Endothelial cell of umbilical vein (primary cell): ENCODE measurements at regions not wholly inside any gene's neighbourhood (a gene's known extent, or its start where the extent isn't known, plus 50 kb on each side); places are given as distances from the start of the nearest gene placed in this dataset.
"Not testable (repeated sequence)": the region's sequence is repeated elsewhere in the genome, so short reads cannot be mapped to it uniquely, and the experiment has no call there.

Experiments used
- BruUV-seq: library from RNA; stranded (reverse); fragments of 400-500 nt; replicated peaks from 2 replicates; lab custom pipeline; 2021; lab: Mats Ljungman, UMichigan
- CTCF ChIA-PET: fragments of 300-600, 350-600 bp; sonication (Branson Sonifier 250); formaldehyde crosslinking; loops from one replicate; lab custom pipeline; 2021; ENCODE audit warnings: antibody characterized with exemption, inconsistent platforms; lab: Charles Lee
- POLR2A ChIA-PET: fragments of 300-600, 350-600 bp; sonication (Branson Sonifier 250); formaldehyde crosslinking; loops from one replicate; lab custom pipeline; 2021; ENCODE audit warnings: antibody characterized with exemption, inconsistent platforms; lab: Charles Lee
- DNase-seq: peaks from one replicate; pipeline ENCODE4 v3.0.0-alpha.2; 2011; ENCODE audit warnings: low read depth, low spot score
- FAIRE-seq: peaks from 2 replicates; lab custom pipeline; 2011; peaks lifted over from hg19 to GRCh38; lab: Jason Lieb, UNC
- H2AFZ ChIP-seq: 2 replicates; pipeline ENCODE4 v1.6.0; 2012; ENCODE audit warnings: low read depth, low read length, control low read depth, inconsistent platforms
- H3K27ac ChIP-seq: 2 replicates; pipeline ENCODE4 v1.5.1; 2011; ENCODE audit warnings: low read depth, mild to moderate bottlenecking, control low read depth, low read length, moderate library complexity; ENCODE audit not compliant: insufficient read depth
- H3K27me3 ChIP-seq, 2 experiments: 2 replicates each; pipeline versions ENCODE4 v1.6.0 to v1.6.1; 2011; ENCODE audit warnings: low read length in 2 of 2, mixed read lengths in 1 of 2; ENCODE audit not compliant: control insufficient read depth in 2 of 2, insufficient read depth in 2 of 2
- H3K36me3 ChIP-seq, 2 experiments: 2 replicates in 1 of 2; 3 replicates in 1 of 2; pipeline ENCODE4 v1.5.1; 2011; ENCODE audit warnings: low read length in 2 of 2, mild to moderate bottlenecking in 1 of 2, moderate library complexity in 1 of 2; ENCODE audit not compliant: control insufficient read depth in 2 of 2, insufficient read depth in 2 of 2; ENCODE audit errors: extremely low read depth in 1 of 2
- H3K4me1 ChIP-seq: 3 replicates; pipeline ENCODE4 v1.5.1; 2011; ENCODE audit warnings: mild to moderate bottlenecking, low read length; ENCODE audit not compliant: control insufficient read depth, insufficient read depth; ENCODE audit errors: extremely low read depth
- H3K4me2 ChIP-seq: 2 replicates; pipeline ENCODE4 v1.6.1; 2011; ENCODE audit warnings: low read length, control low read depth, mixed read lengths; ENCODE audit not compliant: insufficient read depth
- H3K4me3 ChIP-seq, 3 experiments: fragments of 200-600 bp in 1 of 3; sonication (generic), shearing (Covaris generic) in 1 of 3; replicated peaks in 1 of 3; 2 replicates each; pipeline ENCODE4 v1.5.1; 2011 to 2016; ENCODE audit warnings: control low read depth in 3 of 3, low read length in 3 of 3, mild to moderate bottlenecking in 2 of 3, inconsistent platforms in 1 of 3, low read depth in 1 of 3, moderate library complexity in 1 of 3; ENCODE audit not compliant: insufficient read depth in 1 of 3
- H3K79me2 ChIP-seq: 2 replicates; pipeline ENCODE4 v1.6.0; 2012; ENCODE audit warnings: low read length, inconsistent platforms; ENCODE audit not compliant: control insufficient read depth, insufficient read depth
- H3K9ac ChIP-seq: replicated peaks from 2 replicates; pipeline ENCODE3; 2011; ENCODE audit warnings: low read length, control low read depth; ENCODE audit not compliant: insufficient read depth; ENCODE audit errors: extremely low read depth
- H3K9me1 ChIP-seq: replicated peaks from 3 replicates; pipeline ENCODE4 v1.6.0; 2011; ENCODE audit warnings: mild to moderate bottlenecking, low read length; ENCODE audit not compliant: control insufficient read depth, insufficient read depth; ENCODE audit errors: extremely low read depth
- H3K9me3 ChIP-seq: replicated peaks from 2 replicates; pipeline ENCODE4 v1.5.1; 2012; ENCODE audit warnings: low read length, inconsistent platforms; ENCODE audit not compliant: control insufficient read depth, insufficient read depth
- H4K20me1 ChIP-seq: replicated peaks from 2 replicates; pipeline ENCODE3; 2011; ENCODE audit warnings: mild to moderate bottlenecking, low read length; ENCODE audit not compliant: control insufficient read depth, insufficient read depth; ENCODE audit errors: extremely low read depth
- EZH2 ChIP-seq: IDR thresholded peaks from 2 replicates; pipeline ENCODE4 v1.6.1; 2012; ENCODE audit warnings: borderline replicate concordance, low read depth, mild to moderate bottlenecking, moderate library complexity, low read length, inconsistent platforms; ENCODE audit not compliant: severe bottlenecking
- FOS ChIP-seq: IDR thresholded peaks from 2 replicates; pipeline ENCODE4 v1.6.1; 2011; ENCODE audit warnings: mild to moderate bottlenecking, low read length, moderate library complexity, borderline replicate concordance; ENCODE audit not compliant: insufficient read depth
- GATA2 ChIP-seq: IDR thresholded peaks from 2 replicates; pipeline ENCODE4 v1.7.0; 2011; ENCODE audit warnings: low read depth, mild to moderate bottlenecking, moderate library complexity, mixed read lengths, low read length; ENCODE audit not compliant: insufficient read length, insufficient read depth
- JUN ChIP-seq: IDR thresholded peaks from 2 replicates; pipeline ENCODE4 v1.6.1; 2011; ENCODE audit warnings: borderline replicate concordance, low read depth; ENCODE audit not compliant: insufficient read length, insufficient read depth
- MYC ChIP-seq: IDR thresholded peaks from one replicate; pipeline ENCODE4 v1.6.1; 2011; ENCODE audit warnings: mild to moderate bottlenecking, low read depth, low read length
- dilution Hi-C: fragments of 300-500 bp; cut with MboI; formaldehyde crosslinking; loops from one replicate; pipeline ENCODE4 v1.15.0; 2019; ENCODE audit warnings: low sequenced_read_pairs; ENCODE audit not compliant: extremely low pct_ligation_motif_present
- intact Hi-C: fragments of 100-400 bp; cut with micrococcal nuclease; formaldehyde crosslinking; loops from one replicate; pipeline ENCODE4 v1.10.0; 2022
- TF ChIP-seq, protein P1 (sequence below): IDR thresholded peaks from 2 replicates; pipeline ENCODE4 v1.6.1; 2011; ENCODE audit not compliant: insufficient read depth, insufficient read length
- TF ChIP-seq, protein P2 (sequence below), 2 donors: IDR thresholded peaks; 1 replicate in 1 of 2; 2 replicates in 1 of 2; pipeline ENCODE4 v1.5.1; 2011; ENCODE audit warnings: low read length in 2 of 2, mild to moderate bottlenecking in 2 of 2, moderate library complexity in 2 of 2, control low read depth in 1 of 2, inconsistent platforms in 1 of 2, low read depth in 1 of 2; ENCODE audit not compliant: insufficient read depth in 1 of 2; ENCODE audit errors: extremely low read depth in 1 of 2

DNA sequence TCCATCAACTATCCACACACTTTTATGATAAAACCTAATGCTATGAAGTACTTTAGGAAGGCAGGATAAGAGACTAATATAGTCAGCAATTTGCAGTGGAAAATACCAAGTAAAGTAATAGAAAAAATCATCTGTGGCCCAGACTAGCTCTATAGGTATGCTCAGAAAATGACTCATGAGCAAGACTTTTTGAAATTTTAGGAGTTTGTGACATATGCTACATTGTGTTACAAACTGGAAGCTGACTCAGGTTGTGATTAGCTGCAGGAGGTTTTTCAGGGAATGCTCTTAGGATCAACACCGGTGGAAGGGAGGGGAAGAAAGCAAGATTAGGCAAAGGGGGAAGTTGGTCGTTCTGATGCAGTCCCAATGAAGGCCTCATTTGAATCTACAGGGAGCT, 56.1 kb downstream of the FEZF1 start:
- Histone ChIP-seq H3K9ac (no peak overlapping the region), H3K79me2 (no peaks in the 10 kb centered on the region), H3K27me3 (peaks cover under 1 to 3% of the 10 kb centered on the region in 2 experiments), H4K20me1 (no peaks in the 10 kb centered on the region), H3K4me1 (no peaks in the 10 kb centered on the region), H3K9me3 (no peaks in the 10 kb centered on the region), H2AFZ (no peak overlapping the region), H3K9me1 (no peaks in the 10 kb centered on the region), H3K36me3 (no peaks in the 10 kb centered on the region), H3K4me3 (no peak overlapping the region), H3K4me2 (no peak overlapping the region), H3K27ac (no peak overlapping the region)
- no TSS peak for BruUV-seq
- CTCF ChIA-PET: no interaction called here
- intact Hi-C loops (no loop called here), dilution Hi-C loops (no loop called here)
- DNase-seq (no peak), FAIRE-seq (no peak)
- POLR2A ChIA-PET: no interaction called here
- TF ChIP-seq MYC (no peak), FOS (no peak), EZH2 (no peak), JUN (no peak), GATA2 (no peak)
- TF ChIP-seq, protein P1, sequence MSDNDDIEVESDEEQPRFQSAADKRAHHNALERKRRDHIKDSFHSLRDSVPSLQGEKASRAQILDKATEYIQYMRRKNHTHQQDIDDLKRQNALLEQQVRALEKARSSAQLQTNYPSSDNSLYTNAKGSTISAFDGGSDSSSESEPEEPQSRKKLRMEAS: no peak
- TF ChIP-seq, protein P2, sequence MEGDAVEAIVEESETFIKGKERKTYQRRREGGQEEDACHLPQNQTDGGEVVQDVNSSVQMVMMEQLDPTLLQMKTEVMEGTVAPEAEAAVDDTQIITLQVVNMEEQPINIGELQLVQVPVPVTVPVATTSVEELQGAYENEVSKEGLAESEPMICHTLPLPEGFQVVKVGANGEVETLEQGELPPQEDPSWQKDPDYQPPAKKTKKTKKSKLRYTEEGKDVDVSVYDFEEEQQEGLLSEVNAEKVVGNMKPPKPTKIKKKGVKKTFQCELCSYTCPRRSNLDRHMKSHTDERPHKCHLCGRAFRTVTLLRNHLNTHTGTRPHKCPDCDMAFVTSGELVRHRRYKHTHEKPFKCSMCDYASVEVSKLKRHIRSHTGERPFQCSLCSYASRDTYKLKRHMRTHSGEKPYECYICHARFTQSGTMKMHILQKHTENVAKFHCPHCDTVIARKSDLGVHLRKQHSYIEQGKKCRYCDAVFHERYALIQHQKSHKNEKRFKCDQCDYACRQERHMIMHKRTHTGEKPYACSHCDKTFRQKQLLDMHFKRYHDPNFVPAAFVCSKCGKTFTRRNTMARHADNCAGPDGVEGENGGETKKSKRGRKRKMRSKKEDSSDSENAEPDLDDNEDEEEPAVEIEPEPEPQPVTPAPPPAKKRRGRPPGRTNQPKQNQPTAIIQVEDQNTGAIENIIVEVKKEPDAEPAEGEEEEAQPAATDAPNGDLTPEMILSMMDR (IDR thresholded peaks at IDR 0.05; ENCODE audit: extremely low read depth in 1 of 2, insufficient read depth in 1 of 2, low read depth in 1 of 2, low read length in 2 of 2): no peak

DNA sequence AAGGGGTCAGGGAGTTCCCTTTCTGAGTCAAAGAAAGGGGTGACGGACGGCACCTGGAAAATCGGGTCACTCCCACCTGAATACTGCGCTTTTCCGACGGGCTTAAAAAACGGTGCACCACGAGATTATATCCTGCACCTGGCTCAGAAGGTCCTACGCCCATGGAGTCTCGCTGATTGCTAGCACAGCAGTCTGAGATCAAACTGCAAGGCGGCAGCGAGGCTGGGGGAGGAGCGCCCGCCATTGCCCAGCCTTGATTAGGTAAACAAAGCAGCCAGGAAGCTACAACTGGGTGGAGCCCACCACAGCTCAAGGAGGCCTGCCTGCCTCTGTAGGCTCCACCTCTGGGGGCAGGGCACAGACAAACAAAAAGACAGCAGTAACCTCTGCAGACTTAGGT, 65.8 kb downstream of the FEZF1 start:
- H3K9me3 ChIP-seq, dilution Hi-C loops, H3K4me2 ChIP-seq, H3K27ac ChIP-seq, FAIRE-seq, H3K36me3 ChIP-seq, H3K9ac ChIP-seq, intact Hi-C loops, H3K4me1 ChIP-seq, H2AFZ ChIP-seq, DNase-seq, H3K9me1 ChIP-seq, H3K4me3 ChIP-seq, BruUV-seq, H3K79me2 ChIP-seq, POLR2A ChIA-PET, H4K20me1 ChIP-seq, CTCF ChIA-PET, H3K27me3 ChIP-seq: not testable (repeated sequence)

DNA sequence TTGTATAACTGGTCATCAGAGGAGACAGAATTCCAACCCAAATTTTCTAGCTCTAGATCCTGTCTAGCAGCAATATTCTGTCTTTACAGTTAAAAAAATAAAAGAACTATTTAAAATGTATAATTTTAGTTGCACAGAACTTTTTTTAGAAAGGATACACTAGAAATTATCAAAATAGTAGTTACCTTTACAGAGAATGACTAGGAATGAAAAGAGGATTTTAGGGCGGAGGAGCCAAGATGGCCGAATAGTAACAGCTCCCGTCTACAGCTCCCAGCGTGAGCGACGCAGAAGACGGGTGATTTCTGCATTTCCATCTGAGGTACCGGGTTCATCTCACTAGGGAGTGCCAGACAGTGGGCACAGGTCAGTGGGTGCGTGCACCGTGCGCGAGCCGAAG, 66.3 kb downstream of the FEZF1 start:
- intact Hi-C loops, H3K9ac ChIP-seq, H3K79me2 ChIP-seq, H3K4me2 ChIP-seq, H4K20me1 ChIP-seq, DNase-seq, FAIRE-seq, H3K27ac ChIP-seq, H2AFZ ChIP-seq, H3K36me3 ChIP-seq, H3K9me1 ChIP-seq, H3K27me3 ChIP-seq, dilution Hi-C loops, H3K4me1 ChIP-seq, BruUV-seq, POLR2A ChIA-PET, H3K4me3 ChIP-seq, CTCF ChIA-PET, H3K9me3 ChIP-seq: not testable (repeated sequence)
